ENCODE measurements at regions not wholly inside any gene's neighbourhood (a gene's known extent, or its start where the extent isn't known, plus 50 kb on each side); places are given as distances from the start of the nearest gene placed in this dataset.

DNA sequence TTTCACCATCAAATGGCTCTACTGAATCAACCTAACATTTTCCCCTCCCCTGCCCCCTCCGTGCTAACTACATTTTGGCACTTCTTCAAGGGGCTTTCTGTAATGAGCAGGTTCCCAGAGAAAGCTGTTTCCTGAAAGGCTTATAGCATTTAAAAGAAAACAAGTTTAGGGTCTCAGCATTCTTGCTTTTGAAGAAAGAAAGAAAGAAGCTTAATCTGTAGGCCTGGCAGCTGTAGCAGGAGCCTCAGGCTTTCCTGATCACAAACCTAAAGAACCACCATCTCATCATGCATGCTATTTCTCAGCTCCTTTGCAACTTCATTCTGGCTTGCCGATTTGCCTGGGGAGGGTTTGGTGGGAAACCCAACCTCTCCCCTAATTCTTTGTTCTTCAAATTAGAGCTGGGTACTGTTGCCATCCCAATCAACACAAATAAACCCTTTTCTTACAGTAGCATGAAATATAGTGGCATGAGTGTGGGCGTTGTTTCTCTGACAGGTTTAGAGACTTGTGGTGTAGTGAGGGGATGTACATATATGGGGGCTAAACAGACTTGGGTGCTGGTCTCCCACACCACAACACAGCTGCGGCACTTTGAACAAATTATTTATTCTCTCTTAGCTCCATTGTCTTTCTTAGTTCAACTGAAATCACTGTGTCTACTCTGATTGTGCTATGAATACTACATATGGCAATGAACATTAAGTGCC is 160.5 kb upstream of the TNC start:
- TF ChIP-seq EZH2phosphoT487 (conservative IDR thresholded peaks at IDR 0.05; ENCODE audit: low read length) = no peak
- TF ChIP-seq, protein P1, sequence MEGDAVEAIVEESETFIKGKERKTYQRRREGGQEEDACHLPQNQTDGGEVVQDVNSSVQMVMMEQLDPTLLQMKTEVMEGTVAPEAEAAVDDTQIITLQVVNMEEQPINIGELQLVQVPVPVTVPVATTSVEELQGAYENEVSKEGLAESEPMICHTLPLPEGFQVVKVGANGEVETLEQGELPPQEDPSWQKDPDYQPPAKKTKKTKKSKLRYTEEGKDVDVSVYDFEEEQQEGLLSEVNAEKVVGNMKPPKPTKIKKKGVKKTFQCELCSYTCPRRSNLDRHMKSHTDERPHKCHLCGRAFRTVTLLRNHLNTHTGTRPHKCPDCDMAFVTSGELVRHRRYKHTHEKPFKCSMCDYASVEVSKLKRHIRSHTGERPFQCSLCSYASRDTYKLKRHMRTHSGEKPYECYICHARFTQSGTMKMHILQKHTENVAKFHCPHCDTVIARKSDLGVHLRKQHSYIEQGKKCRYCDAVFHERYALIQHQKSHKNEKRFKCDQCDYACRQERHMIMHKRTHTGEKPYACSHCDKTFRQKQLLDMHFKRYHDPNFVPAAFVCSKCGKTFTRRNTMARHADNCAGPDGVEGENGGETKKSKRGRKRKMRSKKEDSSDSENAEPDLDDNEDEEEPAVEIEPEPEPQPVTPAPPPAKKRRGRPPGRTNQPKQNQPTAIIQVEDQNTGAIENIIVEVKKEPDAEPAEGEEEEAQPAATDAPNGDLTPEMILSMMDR (IDR thresholded peaks at IDR 0.05; ENCODE audit: insufficient read depth, low read length, poor library complexity, severe bottlenecking) = no peak
- no peak overlapping the region for H3K4me3 ChIP-seq (ENCODE audit: insufficient read depth, low read length, poor library complexity, severe bottlenecking)
- H3K79me2 ChIP-seq (ENCODE audit: insufficient read depth, low read length) = no peaks in the 10 kb centered on the region
- H4K20me1 ChIP-seq (ENCODE audit: low read depth, low read length) = no peaks in the 10 kb centered on the region
- no peaks in the 10 kb centered on the region for H3K9me2 ChIP-seq (replicated peaks; ENCODE audit: insufficient read depth, low read length)
- no peak overlapping the region for H3K9ac ChIP-seq (ENCODE audit: low read length)
- no peak overlapping the region for H3K27ac ChIP-seq (ENCODE audit: low read depth, low read length)
- no peaks in the 10 kb centered on the region for H3K36me3 ChIP-seq (ENCODE audit: low read length)
- H3K4me2 ChIP-seq (ENCODE audit: low read depth, low read length, poor library complexity, severe bottlenecking) = no peak overlapping the region
- H3F3A ChIP-seq (ENCODE audit: insufficient read depth) = no peaks in the 10 kb centered on the region
- H3K27me3 ChIP-seq (ENCODE audit: low read length) = no peaks in the 10 kb centered on the region
- no peaks in the 10 kb centered on the region for H3K9me3 ChIP-seq (ENCODE audit: insufficient read depth, low read length)
- no peak overlapping the region for H2AFZ ChIP-seq (ENCODE audit: low read depth, low read length, severe bottlenecking)

DNA sequence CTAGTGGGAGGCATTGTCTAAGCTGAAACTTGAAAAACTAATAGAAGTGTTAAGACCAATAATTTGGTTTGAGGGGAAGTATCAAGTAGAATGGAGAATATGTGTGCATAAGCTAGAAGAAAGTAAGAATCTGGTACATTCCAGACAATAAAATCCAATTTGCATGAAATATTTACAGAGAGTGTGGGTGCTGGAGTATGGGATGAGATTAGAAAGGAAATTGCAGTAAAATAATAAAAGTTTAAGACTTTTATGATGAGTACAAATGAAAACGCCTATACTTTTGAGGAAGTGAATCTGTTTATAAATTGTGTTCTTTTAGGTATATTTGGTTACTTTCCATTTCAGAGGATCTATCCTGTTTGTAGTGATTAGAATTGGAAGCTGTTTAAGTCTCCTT is 165.4 kb upstream of the TNC start:
- H3K9me2 ChIP-seq (replicated peaks; ENCODE audit: insufficient read depth, low read length) = no peaks in the 10 kb centered on the region
- no peaks in the 10 kb centered on the region for H4K20me1 ChIP-seq (ENCODE audit: low read depth, low read length)
- no peaks in the 10 kb centered on the region for H3K27me3 ChIP-seq (ENCODE audit: low read length)
- no peaks in the 10 kb centered on the region for H3K36me3 ChIP-seq (ENCODE audit: low read length)
- no peaks in the 10 kb centered on the region for H3K79me2 ChIP-seq (ENCODE audit: insufficient read depth, low read length)
- H3K9me3 ChIP-seq (ENCODE audit: insufficient read depth, low read length) = no peaks in the 10 kb centered on the region
- no peak overlapping the region for H3K4me2 ChIP-seq (ENCODE audit: low read depth, low read length, poor library complexity, severe bottlenecking)
- H3K4me3 ChIP-seq (ENCODE audit: insufficient read depth, low read length, poor library complexity, severe bottlenecking) = no peak overlapping the region
- H3K9ac ChIP-seq (ENCODE audit: low read length) = no peak overlapping the region
- H3F3A ChIP-seq (ENCODE audit: insufficient read depth) = no peaks in the 10 kb centered on the region
- no peak overlapping the region for H3K27ac ChIP-seq (ENCODE audit: low read depth, low read length)
- TF ChIP-seq EZH2phosphoT487 (conservative IDR thresholded peaks at IDR 0.05; ENCODE audit: low read length) = no peak
- TF ChIP-seq, protein P1 (IDR thresholded peaks at IDR 0.05; ENCODE audit: insufficient read depth, low read length, poor library complexity, severe bottlenecking) = no peak
- no peak overlapping the region for H2AFZ ChIP-seq (ENCODE audit: low read depth, low read length, severe bottlenecking)

DNA sequence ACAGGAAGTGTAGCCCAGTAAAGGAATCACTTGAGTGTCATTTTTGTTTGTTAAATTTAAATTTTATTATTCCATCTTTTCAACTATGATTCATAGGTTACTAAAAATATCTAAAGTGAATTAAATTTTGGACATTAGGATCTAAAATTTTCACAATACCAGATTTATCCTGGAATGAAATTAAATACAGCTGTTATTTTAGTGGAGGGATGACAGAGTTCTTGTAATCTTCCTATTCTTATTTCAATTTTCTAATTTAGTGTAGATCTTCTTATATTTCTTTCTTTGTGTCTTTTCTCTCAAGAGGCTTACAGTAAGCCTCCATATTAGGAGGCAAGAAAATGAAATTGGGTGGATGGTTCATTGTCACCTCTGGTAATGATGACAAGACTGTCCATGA is 167.9 kb upstream of the TNC start:
- no peak overlapping the region for H3K9ac ChIP-seq (ENCODE audit: low read length)
- no peaks in the 10 kb centered on the region for H3F3A ChIP-seq (ENCODE audit: insufficient read depth)
- H3K4me2 ChIP-seq (ENCODE audit: low read depth, low read length, poor library complexity, severe bottlenecking) = no peak overlapping the region
- no peaks in the 10 kb centered on the region for H3K36me3 ChIP-seq (ENCODE audit: low read length)
- TF ChIP-seq, protein P1 (IDR thresholded peaks at IDR 0.05; ENCODE audit: insufficient read depth, low read length, poor library complexity, severe bottlenecking) = no peak
- TF ChIP-seq EZH2phosphoT487 (conservative IDR thresholded peaks at IDR 0.05; ENCODE audit: low read length) = no peak
- no peaks in the 10 kb centered on the region for H3K9me2 ChIP-seq (replicated peaks; ENCODE audit: insufficient read depth, low read length)
- H3K27me3 ChIP-seq (ENCODE audit: low read length) = no peaks in the 10 kb centered on the region
- no peaks in the 10 kb centered on the region for H4K20me1 ChIP-seq (ENCODE audit: low read depth, low read length)
- H2AFZ ChIP-seq (ENCODE audit: low read depth, low read length, severe bottlenecking) = no peak overlapping the region
- H3K79me2 ChIP-seq (ENCODE audit: insufficient read depth, low read length) = no peaks in the 10 kb centered on the region
- no peak overlapping the region for H3K27ac ChIP-seq (ENCODE audit: low read depth, low read length)
- no peak overlapping the region for H3K4me3 ChIP-seq (ENCODE audit: insufficient read depth, low read length, poor library complexity, severe bottlenecking)
- no peaks in the 10 kb centered on the region for H3K9me3 ChIP-seq (ENCODE audit: insufficient read depth, low read length)
